Neural crest cell (in vitro differentiated cells): ENCODE measurements at regions not wholly inside any gene's neighbourhood (a gene's known extent, or its start where the extent isn't known, plus 50 kb on each side); places are given as distances from the start of the nearest gene placed in this dataset.

Source experiments
- DNase-seq: peaks from one replicate; pipeline ENCODE4 v3.0.0; 2021; ENCODE audit warnings: low read depth, mixed read lengths, low spot score
- H3K27ac Mint-ChIP-seq: one replicate; pipeline ENCODE4 v1.8.0; 2021; ENCODE audit warnings: mild to moderate bottlenecking, mixed read lengths; ENCODE audit not compliant: unreplicated experiment
- H3K27me3 Mint-ChIP-seq: 2 replicates; pipeline ENCODE4 v1.8.0; 2021; ENCODE audit warnings: low read depth, mild to moderate bottlenecking, mixed read lengths
- H3K36me3 Mint-ChIP-seq: 2 replicates; pipeline ENCODE4 v1.8.0; 2021; ENCODE audit warnings: low read depth, mild to moderate bottlenecking, mixed read lengths
- H3K4me1 Mint-ChIP-seq: 2 replicates; pipeline ENCODE4 v1.8.0; 2021; ENCODE audit warnings: mixed read lengths
- H3K4me3 Mint-ChIP-seq: one replicate; pipeline ENCODE4 v1.8.0; 2021; ENCODE audit warnings: mild to moderate bottlenecking, mixed read lengths
- H3K9me3 Mint-ChIP-seq: 2 replicates; pipeline ENCODE4 v1.8.0; 2021; ENCODE audit warnings: mixed read lengths
- CTCF ChIP-seq: fragments of 200-600 bp; sonication (generic); conservative IDR thresholded peaks from 2 replicates; pipeline ENCODE4 v1.5.0; 2021; ENCODE audit warnings: antibody characterized with exemption, mild to moderate bottlenecking

GRCh38 chr10:78909221-78909620, 159.5 kb upstream of the ZMIZ1 start:
- Mint-ChIP-seq H3K9me3 (no peaks in the 10 kb centered on the region), H3K36me3 (no peaks in the 10 kb centered on the region), H3K4me1 (peaks cover 44% of the 10 kb centered on the region), H3K27ac (peak overlapping the region; percentile 20), H3K27me3 (peaks cover 3% of the 10 kb centered on the region), H3K4me3 (no peak overlapping the region)
- no peak for TF ChIP-seq CTCF
- no peak for DNase-seq

- TF ChIP-seq CTCF = no peak
- peaks cover 3% of the 10 kb centered on the region for H3K27me3 Mint-ChIP-seq
- no peak overlapping the region for H3K4me3 Mint-ChIP-seq
These were observed 158.7 kb upstream of the ZMIZ1 start for GRCh38 chr10:78910021-78910420.

GRCh38 chr10:78910476-78910875, 158.3 kb upstream of the ZMIZ1 start:
- Mint-ChIP-seq H3K27ac (no peak overlapping the region), H3K4me1 (peaks cover 53% of the 10 kb centered on the region), H3K27me3 (peaks cover 3% of the 10 kb centered on the region), H3K36me3 (no peaks in the 10 kb centered on the region), H3K4me3 (no peak overlapping the region), H3K9me3 (no peaks in the 10 kb centered on the region)
- DNase-seq = no peak
- TF ChIP-seq CTCF = no peak

More at GRCh38 chr10:78910021-78910420, 158.7 kb upstream of the ZMIZ1 start:
- H3K4me1 Mint-ChIP-seq = peaks cover 49% of the 10 kb centered on the region
- no peak for DNase-seq
- H3K9me3 Mint-ChIP-seq = no peaks in the 10 kb centered on the region
- no peaks in the 10 kb centered on the region for H3K36me3 Mint-ChIP-seq
- H3K27ac Mint-ChIP-seq = no peak overlapping the region

- H3K4me1 Mint-ChIP-seq = peaks cover 57% of the 10 kb centered on the region
- no peak for TF ChIP-seq CTCF
- no peak overlapping the region for H3K4me3 Mint-ChIP-seq
- no peak overlapping the region for H3K27ac Mint-ChIP-seq
- no peaks in the 10 kb centered on the region for H3K9me3 Mint-ChIP-seq
- no peaks in the 10 kb centered on the region for H3K36me3 Mint-ChIP-seq
- H3K27me3 Mint-ChIP-seq = peaks cover 3% of the 10 kb centered on the region
- DNase-seq = no peak
These were observed 157.9 kb upstream of the ZMIZ1 start for GRCh38 chr10:78910886-78911285.

GRCh38 chr10:78911533-78912340, 157.0 kb upstream of the ZMIZ1 start:
- no peaks in the 10 kb centered on the region for H3K9me3 Mint-ChIP-seq

More at GRCh38 chr10:78911533-78912340, 157.0 kb upstream of the ZMIZ1 start:
- Mint-ChIP-seq H3K27ac (no peak overlapping the region), H3K36me3 (no peaks in the 10 kb centered on the region), H3K4me3 (no peak overlapping the region), H3K27me3 (peaks cover 3% of the 10 kb centered on the region), H3K4me1 (peaks cover 62% of the 10 kb centered on the region)
- no peak for TF ChIP-seq CTCF
- no peak for DNase-seq
